ENCODE measurements at regions not wholly inside any gene's neighbourhood (a gene's known extent, or its start where the extent isn't known, plus 50 kb on each side); places are given as distances from the start of the nearest gene placed in this dataset.
A peak's percentile ranks its signal among the peaks of the same experiment; 100 is the strongest.

DNA sequence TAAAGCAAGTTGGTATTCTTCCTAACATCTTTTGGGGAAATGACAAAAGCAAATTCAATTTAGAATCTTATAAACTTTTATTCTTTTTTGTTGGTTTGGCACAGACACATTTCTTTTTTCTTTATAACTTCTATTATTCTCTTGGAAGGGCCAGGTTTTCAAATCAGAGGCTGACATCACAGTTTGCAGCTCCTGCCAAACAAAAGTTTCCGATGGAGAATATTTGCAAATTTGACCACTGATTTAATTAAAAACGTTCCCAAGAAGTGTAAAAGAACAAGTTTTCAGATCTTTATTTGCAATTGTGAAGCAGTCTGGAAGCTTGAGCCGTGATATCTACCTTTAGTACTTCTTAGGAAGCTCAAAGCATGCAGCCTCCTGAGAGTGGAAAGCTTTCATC lies 53.8 kb upstream of the CD83 start:
- DNase-seq (ENCODE audit: extremely low read depth, low read depth, low spot score), result no peak

DNA sequence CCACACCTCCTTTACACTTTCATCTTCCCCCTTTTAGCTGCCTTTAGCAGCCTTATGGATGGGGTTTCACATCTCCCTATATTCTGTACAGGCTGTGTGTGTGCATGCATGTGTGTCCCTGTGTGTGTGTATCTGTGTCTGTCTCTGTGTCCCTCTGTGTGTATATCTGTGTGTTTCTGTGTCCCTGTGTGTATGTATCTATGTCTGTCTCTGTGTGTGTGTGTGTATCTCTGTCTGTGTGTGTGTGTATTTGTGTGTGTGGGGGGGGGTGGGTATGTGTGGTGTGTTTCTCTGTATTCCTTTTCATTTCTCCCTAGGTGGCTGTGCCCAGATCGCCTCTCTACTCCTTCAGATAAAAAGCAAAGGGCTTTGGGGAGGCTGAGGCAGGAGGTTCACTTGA lies 52.2 kb upstream of the CD83 start:
- no peak for DNase-seq (ENCODE audit: extremely low read depth, low read depth, low spot score)

DNA sequence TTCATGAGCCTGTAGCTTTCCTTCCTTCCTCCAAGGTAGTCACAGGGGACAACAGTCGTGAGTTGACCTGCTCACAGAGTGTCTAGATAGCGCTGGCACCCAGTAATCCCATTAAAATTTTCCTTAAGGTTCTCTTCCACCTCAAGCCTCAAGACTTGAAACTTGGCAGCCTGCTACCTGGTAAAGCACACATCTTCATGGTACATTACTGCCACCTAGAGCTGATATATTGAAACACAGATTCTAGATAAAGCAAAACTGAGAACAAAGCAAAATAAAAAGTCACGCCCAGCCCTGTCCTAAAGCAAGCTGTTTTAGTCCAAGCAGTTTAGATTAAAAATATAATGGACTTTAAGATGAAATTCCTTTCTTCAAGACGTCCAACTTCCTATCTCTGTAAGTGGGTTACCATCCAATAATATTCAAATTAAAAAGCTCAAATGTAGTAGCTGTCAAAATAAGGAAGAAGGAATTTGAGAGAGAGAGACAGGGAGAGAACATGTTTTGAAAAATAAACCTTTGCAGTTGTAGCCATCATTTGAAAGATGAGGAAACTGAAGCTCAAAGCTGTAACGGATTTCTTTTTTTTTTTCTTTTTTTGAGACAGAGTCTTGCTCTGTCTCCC lies 50.7 kb upstream of the CD83 start:
- DNase-seq (ENCODE audit: extremely low read depth, low read depth, low spot score), result peak; percentile 66

DNA sequence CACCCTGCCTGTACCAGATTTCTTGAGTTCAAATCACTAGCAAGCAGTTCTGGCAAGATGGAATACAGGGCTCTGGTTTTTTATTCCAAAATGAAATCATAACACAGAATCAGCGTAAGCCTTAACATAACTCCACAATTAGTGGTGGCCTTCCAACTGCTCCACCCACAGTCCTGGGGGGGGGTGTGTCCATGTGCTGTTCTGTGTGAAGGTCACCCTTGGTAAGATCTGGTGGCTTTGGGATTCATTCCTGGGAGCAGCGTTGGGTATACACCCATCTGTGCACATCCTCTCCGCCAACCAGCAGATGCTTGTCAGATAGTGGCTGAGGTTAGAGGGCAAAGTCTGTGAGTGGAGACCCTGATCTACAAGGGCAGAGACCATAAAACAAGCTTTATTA lies 49.9 kb upstream of the CD83 start:
- DNase-seq (ENCODE audit: extremely low read depth, low read depth, low spot score), result no peak
